GM12878 (cell line): ENCODE measurements at regions not wholly inside any gene's neighbourhood (a gene's known extent, or its start where the extent isn't known, plus 50 kb on each side); places are given as distances from the start of the nearest gene placed in this dataset.

Experiments
- ATAC-seq: fragments of 200-7000 bp; cut with Tn5 transposase; 3 replicates; pipeline ENCODE4 v1.9.1; 2020; ENCODE audit warnings: mild to moderate bottlenecking, moderate library complexity
- BruUV-seq: library from RNA; stranded (reverse); fragments of 400-500 nt; replicated peaks from 2 replicates; lab custom pipeline; 2021; lab: Mats Ljungman, UMichigan
- CTCF ChIA-PET: fragments of 300-600 bp; sonication (Branson Sonifier 250); formaldehyde crosslinking; extraction: SDS; loops from one replicate; lab custom pipeline; 2021; ENCODE audit warnings: inconsistent platforms; lab: Yijun Ruan, JAX
- POLR2A ChIA-PET: fragments of 350-600 bp; formaldehyde crosslinking; extraction: SDS; loops from one replicate; lab custom pipeline; 2021; ENCODE audit warnings: inconsistent platforms; lab: Charles Lee
- RAD21 ChIA-PET: fragments of 300-600 bp; sonication (Branson Sonifier 250); formaldehyde crosslinking; loops from one replicate; lab custom pipeline; 2023; ENCODE audit warnings: antibody characterized with exemption; ENCODE audit not compliant: unreplicated experiment; lab: Charles Lee
- SMC1A ChIA-PET: fragments of 300-600 bp; sonication (Branson Sonifier 250); formaldehyde crosslinking; loops from one replicate; lab custom pipeline; 2023; ENCODE audit not compliant: unreplicated experiment, uncharacterized antibody; lab: Charles Lee
- DNase-seq: peaks from one replicate; pipeline ENCODE4 v3.0.0-alpha.2; 2011; ENCODE audit warnings: low read depth, low spot score
- FAIRE-seq: peaks from 3 replicates; lab custom pipeline; 2011; peaks lifted over from hg19 to GRCh38; lab: Jason Lieb, UNC
- H2AFZ ChIP-seq: 2 replicates; pipeline ENCODE4 v1.6.0; 2011; ENCODE audit warnings: low read depth, low read length, control low read depth; ENCODE audit not compliant: control insufficient read depth
- H3K27ac ChIP-seq: 2 replicates; pipeline ENCODE4 v1.5.1; 2011; ENCODE audit warnings: control low read depth; ENCODE audit not compliant: control insufficient read depth, insufficient read depth
- H3K27me3 ChIP-seq, 2 experiments: replicated peaks in 1 of 2; 2 replicates each; pipeline versions ENCODE4 v1.6.0 to v1.6.1; 2011; ENCODE audit warnings: low read length in 1 of 2; ENCODE audit not compliant: control insufficient read depth in 2 of 2, insufficient read depth in 2 of 2
- H3K36me3 ChIP-seq, 2 experiments: 2 replicates each; pipeline ENCODE4 v1.5.1; 2011; ENCODE audit warnings: low read length in 1 of 2; ENCODE audit not compliant: control insufficient read depth in 2 of 2, insufficient read depth in 2 of 2
- H3K4me1 ChIP-seq: 2 replicates; pipeline ENCODE4 v1.6.1; 2011; ENCODE audit warnings: mild to moderate bottlenecking, low read length, moderate library complexity, mixed read lengths; ENCODE audit not compliant: control insufficient read depth, insufficient read depth
- H3K4me2 ChIP-seq: 2 replicates; pipeline ENCODE4 v1.6.0; 2011; ENCODE audit warnings: control low read depth; ENCODE audit not compliant: control insufficient read depth, insufficient read depth
- H3K4me3 ChIP-seq: fragments of 200-600 bp; sonication (generic); 2 replicates; pipeline ENCODE4 v1.5.1; 2016
- H3K79me2 ChIP-seq: 2 replicates; pipeline ENCODE4 v1.6.0; 2011; ENCODE audit warnings: low read length; ENCODE audit not compliant: control insufficient read depth, insufficient read depth
- H3K9ac ChIP-seq: 2 replicates; pipeline ENCODE4 v1.8.0; 2011; ENCODE audit warnings: low read length, control low read depth, mixed read lengths; ENCODE audit not compliant: control insufficient read depth, insufficient read depth
- H3K9me3 ChIP-seq: replicated peaks from 3 replicates; pipeline ENCODE4 v1.5.1; 2011; ENCODE audit warnings: mild to moderate bottlenecking, low read length; ENCODE audit not compliant: control insufficient read depth, insufficient read depth
- H4K20me1 ChIP-seq: 2 replicates; pipeline ENCODE4 v1.6.0; 2011; ENCODE audit not compliant: control insufficient read depth, insufficient read depth
- ATF7 ChIP-seq: fragments of 450-650 bp; IDR thresholded peaks from 2 replicates; pipeline ENCODE4 v1.6.1; 2016; ENCODE audit warnings: low read depth, mild to moderate bottlenecking
- BCL11A ChIP-seq: IDR thresholded peaks from 2 replicates; pipeline ENCODE4 v1.6.1; 2011; ENCODE audit warnings: low read depth, low read length
- DPF2 ChIP-seq: fragments of 450-650 bp; IDR thresholded peaks from 2 replicates; pipeline ENCODE4 v1.6.1; 2017; ENCODE audit warnings: mild to moderate bottlenecking
- GATAD2B ChIP-seq: fragments of 450-650 bp; conservative IDR thresholded peaks from 2 replicates; pipeline ENCODE4 v1.6.1; 2017; ENCODE audit warnings: low read depth, mild to moderate bottlenecking, moderate library complexity
- HDAC2 ChIP-seq: fragments of 200-600 bp; sonication (generic); IDR thresholded peaks from 2 replicates; pipeline ENCODE4 v1.6.1; 2017
- HDGF ChIP-seq: fragments of 450-650 bp; IDR thresholded peaks from 2 replicates; pipeline ENCODE4 v1.6.1; 2016; ENCODE audit warnings: antibody characterized with exemption
- JUNB ChIP-seq: IDR thresholded peaks from 2 replicates; pipeline ENCODE4 v1.6.1; 2016; ENCODE audit warnings: antibody characterized with exemption, mild to moderate bottlenecking
- KLF5 ChIP-seq: fragments of 450-650 bp; IDR thresholded peaks from 2 replicates; pipeline ENCODE4 v1.6.1; 2014; ENCODE audit warnings: mild to moderate bottlenecking; ENCODE audit not compliant: partially characterized antibody
- MEF2A ChIP-seq: IDR thresholded peaks from 2 replicates; pipeline ENCODE4 v1.6.1; 2011; ENCODE audit warnings: low read depth, mild to moderate bottlenecking, low read length, moderate library complexity; ENCODE audit not compliant: insufficient read depth
- MTA3 ChIP-seq: IDR thresholded peaks from 2 replicates; pipeline ENCODE4 v1.6.1; 2012; ENCODE audit warnings: low read length, inconsistent platforms, borderline replicate concordance
- STAT1 ChIP-seq: fragments of 450-650 bp; conservative IDR thresholded peaks from 2 replicates; pipeline ENCODE4 v1.6.1; 2014; ENCODE audit warnings: antibody characterized with exemption, mild to moderate bottlenecking
- YY1 ChIP-seq: IDR thresholded peaks from 2 replicates; pipeline ENCODE4 v1.6.1; 2011; ENCODE audit warnings: low read depth, mild to moderate bottlenecking, low read length
- WGBS: methylation state at CpG from one replicate; pipeline ENCODE4 v1.1.6; 2016; ENCODE audit warnings: low lambda C conversion rate; ENCODE audit not compliant: insufficient replicate concordance, insufficient coverage; ENCODE audit errors: missing lambda C conversion rate; 5-methylcytosine and 5-hydroxymethylcytosine counted together
- in situ Hi-C: fragments of 300-500 bp; cut with MboI; formaldehyde crosslinking; loops from 9 replicates; pipeline ENCODE4 v1.14.3; 2018; ENCODE audit warnings: mixed read lengths
- intact Hi-C: fragments of 100-400 bp; cut with micrococcal nuclease; formaldehyde crosslinking; loops from one replicate; pipeline ENCODE4 v1.14.2; 2022; ENCODE audit not compliant: unreplicated experiment
- TF ChIP-seq, protein P1 (sequence below): fragments of 450-650 bp; IDR thresholded peaks from 2 replicates; pipeline ENCODE4 v1.6.1; 2017; ENCODE audit warnings: antibody characterized with exemption, mild to moderate bottlenecking, moderate library complexity

DNA sequence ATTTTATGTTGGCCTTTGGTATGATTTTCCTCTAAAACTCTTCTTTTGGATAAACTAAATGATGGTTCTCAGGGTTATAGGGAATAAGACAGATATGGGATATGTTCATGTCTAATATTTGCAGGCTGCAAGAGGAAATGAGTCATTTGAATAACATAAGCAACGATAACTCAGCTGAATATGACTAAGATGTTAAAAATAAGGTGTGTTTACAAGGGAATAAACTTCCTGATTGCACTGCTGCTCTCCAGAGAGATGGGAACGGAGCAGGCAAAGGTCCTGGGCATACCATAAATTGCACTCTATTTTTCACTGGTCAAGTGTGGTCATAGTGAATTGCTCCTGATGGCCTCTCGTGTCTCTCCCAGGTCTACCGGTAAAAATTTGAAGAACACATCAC lies 666.2 kb downstream of the TOX3 start:
- TF ChIP-seq BCL11A = no peak
- TF ChIP-seq HDGF = no peak
- TF ChIP-seq, protein P1, sequence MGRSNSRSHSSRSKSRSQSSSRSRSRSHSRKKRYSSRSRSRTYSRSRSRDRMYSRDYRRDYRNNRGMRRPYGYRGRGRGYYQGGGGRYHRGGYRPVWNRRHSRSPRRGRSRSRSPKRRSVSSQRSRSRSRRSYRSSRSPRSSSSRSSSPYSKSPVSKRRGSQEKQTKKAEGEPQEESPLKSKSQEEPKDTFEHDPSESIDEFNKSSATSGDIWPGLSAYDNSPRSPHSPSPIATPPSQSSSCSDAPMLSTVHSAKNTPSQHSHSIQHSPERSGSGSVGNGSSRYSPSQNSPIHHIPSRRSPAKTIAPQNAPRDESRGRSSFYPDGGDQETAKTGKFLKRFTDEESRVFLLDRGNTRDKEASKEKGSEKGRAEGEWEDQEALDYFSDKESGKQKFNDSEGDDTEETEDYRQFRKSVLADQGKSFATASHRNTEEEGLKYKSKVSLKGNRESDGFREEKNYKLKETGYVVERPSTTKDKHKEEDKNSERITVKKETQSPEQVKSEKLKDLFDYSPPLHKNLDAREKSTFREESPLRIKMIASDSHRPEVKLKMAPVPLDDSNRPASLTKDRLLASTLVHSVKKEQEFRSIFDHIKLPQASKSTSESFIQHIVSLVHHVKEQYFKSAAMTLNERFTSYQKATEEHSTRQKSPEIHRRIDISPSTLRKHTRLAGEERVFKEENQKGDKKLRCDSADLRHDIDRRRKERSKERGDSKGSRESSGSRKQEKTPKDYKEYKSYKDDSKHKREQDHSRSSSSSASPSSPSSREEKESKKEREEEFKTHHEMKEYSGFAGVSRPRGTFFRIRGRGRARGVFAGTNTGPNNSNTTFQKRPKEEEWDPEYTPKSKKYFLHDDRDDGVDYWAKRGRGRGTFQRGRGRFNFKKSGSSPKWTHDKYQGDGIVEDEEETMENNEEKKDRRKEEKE = no peak
- TF ChIP-seq HDAC2 = no peak
- Histone ChIP-seq H3K9me3 (no peaks in the 10 kb centered on the region), H4K20me1 (no peaks in the 10 kb centered on the region), H3K4me1 (no peaks in the 10 kb centered on the region), H2AFZ (no peak overlapping the region), H3K79me2 (no peaks in the 10 kb centered on the region), H3K4me2 (no peak overlapping the region), H3K9ac (no peak overlapping the region), H3K4me3 (no peak overlapping the region), H3K27ac (no peak overlapping the region), H3K36me3 (no peaks in the 10 kb centered on the region), H3K27me3 (no peaks in the 10 kb centered on the region)
- DNase-seq = no peak
- in situ Hi-C loops (no loop called here), intact Hi-C loops (no loop called here)
- ChIA-PET SMC1A (no interaction called here), CTCF (no interaction called here), POLR2A (no interaction called here), RAD21 (no interaction called here)
- no TSS peak for BruUV-seq
- FAIRE-seq = no peak
- ATAC-seq = no peak
- WGBS = 23% methylated on average over 4 of the region's 4 CpGs

DNA sequence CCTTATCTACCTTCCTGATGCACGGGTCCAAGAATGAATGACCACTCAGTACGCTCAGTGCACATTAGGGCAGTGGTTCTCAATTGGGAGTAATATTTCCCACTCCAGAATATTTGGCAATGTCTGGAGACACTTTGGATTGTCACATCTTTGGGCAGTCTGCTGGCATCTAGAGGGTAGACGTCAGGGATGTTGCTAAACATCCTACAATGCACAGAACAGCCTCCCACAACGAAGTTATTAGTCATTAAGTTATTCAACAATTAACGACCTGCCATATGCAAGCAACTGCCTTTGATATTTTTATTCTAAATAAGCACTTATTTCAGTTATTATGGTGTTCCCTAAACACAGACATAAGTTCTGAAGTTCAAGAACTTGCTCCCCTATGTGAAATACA lies 669.3 kb downstream of the TOX3 start:
- no peak for DNase-seq
- 2% methylated on average over 5 of the region's 5 CpGs for WGBS
- no peaks in the 10 kb centered on the region for H4K20me1 ChIP-seq
- H3K27me3 ChIP-seq = no peaks in the 10 kb centered on the region
- SMC1A ChIA-PET = no interaction called here
- H3K36me3 ChIP-seq = no peaks in the 10 kb centered on the region
- no TSS peak for BruUV-seq
- no peaks in the 10 kb centered on the region for H3K4me1 ChIP-seq
- POLR2A ChIA-PET = no interaction called here
- RAD21 ChIA-PET = no interaction called here
- FAIRE-seq = no peak
- H3K79me2 ChIP-seq = no peaks in the 10 kb centered on the region
- no peak overlapping the region for H3K27ac ChIP-seq
- H3K9ac ChIP-seq = no peak overlapping the region
- no peak overlapping the region for H3K4me2 ChIP-seq
- H3K9me3 ChIP-seq = no peaks in the 10 kb centered on the region
- no peak overlapping the region for H3K4me3 ChIP-seq
- intact Hi-C loops = no loop called here
- ATAC-seq = no peak
- TF ChIP-seq GATAD2B (no peak), DPF2 (no peak), KLF5 (no peak), MTA3 (no peak), MEF2A (no peak), YY1 (no peak), ATF7 (no peak), STAT1 (no peak), JUNB (no peak)
- TF ChIP-seq, all 136 proteins: peak for 0
- no peak overlapping the region for H2AFZ ChIP-seq
- CTCF ChIA-PET = no interaction called here
- in situ Hi-C loops = no loop called here
